ENCODE measurements at regions not wholly inside any gene's neighbourhood (a gene's known extent, or its start where the extent isn't known, plus 50 kb on each side); places are given as distances from the start of the nearest gene placed in this dataset.
"Not testable (repeated sequence)": the region's sequence is repeated elsewhere in the genome, so short reads cannot be mapped to it uniquely, and the experiment has no call there.

DNA sequence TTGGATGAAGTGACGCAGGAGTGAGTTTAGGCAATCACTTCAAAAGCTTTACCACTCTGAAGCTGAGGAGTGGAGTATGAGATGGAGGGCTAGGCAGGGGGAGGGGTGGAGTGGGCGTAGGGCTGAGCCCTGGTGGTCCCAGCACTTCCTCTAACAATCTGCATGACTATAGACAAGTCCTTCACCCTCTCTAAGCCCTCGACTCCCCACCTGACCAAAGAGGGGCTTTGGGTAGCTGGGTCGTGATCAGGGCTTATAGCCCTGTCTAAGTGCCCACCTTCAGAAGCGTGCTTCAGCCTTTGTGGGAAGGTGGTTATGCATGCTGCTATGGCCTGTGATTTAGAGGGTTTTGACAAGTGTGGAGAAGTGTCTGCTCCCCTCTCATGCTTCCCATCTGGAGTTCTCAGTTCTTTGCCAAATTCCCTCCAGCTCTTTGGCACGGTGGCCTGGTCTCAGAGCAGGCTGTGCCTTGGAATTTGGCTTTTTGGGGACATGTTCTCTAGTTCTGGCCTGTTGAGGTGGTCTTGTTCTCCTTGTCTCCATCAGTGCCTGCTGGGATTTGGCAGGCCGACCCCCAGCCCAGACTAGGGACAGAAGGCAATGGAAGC, 53.0 kb downstream of the ACTBL2 start:
- DNase-seq (ENCODE audit: low spot score) = no peak

DNA sequence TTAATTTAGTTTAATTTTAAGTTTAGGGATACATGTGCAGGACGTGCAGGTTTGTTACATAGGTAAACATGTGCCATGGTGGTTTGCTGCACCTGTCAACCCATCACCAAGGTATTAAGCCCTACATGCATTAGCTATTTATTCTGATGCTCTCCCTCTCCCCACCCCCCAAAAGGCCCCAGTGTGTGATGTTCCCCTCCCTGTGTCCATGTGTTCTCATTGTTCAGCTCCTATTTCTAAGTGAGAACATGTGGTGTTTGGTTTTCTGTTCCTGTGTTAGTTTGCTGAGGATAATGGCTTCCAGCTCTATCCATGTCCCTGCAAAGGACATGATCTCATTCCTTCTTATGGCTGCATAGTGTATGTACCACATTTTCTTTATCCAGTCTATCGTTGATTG, 53.6 kb downstream of the ACTBL2 start:
- DNase-seq (ENCODE audit: low spot score) = not testable (repeated sequence)

DNA sequence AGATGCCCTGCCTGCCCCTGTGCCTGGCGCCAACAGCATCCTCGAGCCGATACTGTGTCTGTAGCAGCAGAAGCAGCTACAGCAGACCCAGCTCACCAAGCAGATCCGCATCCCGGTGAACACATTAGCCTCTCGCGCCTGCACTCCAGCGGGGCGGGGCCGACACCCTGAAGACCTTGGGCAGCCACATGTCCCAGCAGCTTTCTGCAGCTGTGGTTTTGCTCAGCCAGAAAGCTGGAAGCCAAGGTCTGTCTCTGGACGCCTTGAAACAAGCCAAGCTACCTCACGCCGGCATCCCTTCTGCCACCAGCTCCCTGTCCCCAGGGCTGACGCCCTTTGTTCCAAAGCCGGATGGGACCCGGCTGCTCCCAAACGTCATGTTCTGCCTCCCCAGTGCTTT, 59.6 kb downstream of the ACTBL2 start:
- no peak for DNase-seq (ENCODE audit: low spot score)

DNA sequence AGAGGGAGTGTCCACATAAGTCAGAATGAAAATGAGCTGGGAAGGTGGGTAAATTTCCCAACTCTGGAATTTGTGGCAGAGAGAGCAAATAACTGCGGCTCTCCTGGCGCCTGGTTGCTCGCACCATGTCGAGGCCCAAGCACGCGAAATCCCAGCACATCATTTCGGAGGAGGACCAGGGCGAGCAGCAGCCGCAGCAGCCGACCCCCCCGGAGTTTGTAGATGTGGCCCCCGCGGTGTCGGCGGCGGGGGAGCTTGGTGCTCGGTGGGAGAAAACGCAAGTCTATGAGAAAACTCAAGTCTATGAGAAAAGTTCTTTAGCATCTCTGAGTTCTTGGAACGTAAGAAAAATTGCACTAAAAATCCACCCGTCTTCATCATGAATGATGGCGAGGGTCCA, 60.3 kb downstream of the ACTBL2 start:
- no peak for DNase-seq (ENCODE audit: low spot score)

GRCh38 chr5:57420801-57421200, 61.8 kb downstream of the ACTBL2 start:
- no peak for DNase-seq (ENCODE audit: low spot score)

DNA sequence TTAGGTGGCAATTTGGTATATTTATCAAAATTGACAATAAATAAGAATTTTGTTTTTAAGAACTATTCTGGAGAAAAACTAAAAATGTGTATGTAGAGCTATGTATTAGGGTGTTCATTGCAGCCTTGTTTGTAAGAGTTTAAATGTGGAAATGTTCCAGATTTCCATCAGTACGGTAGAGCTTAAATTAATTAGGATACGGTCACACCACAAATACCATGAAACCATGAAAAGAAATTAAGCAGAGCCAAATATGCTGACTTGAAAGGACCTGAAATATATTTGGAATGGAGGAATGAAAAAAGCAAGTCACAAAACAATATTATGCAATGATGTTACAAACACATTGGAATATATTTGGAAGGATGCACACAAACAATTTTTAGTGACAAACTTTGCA, 64.6 kb downstream of the ACTBL2 start:
- DNase-seq (ENCODE audit: low spot score) = no peak

DNA sequence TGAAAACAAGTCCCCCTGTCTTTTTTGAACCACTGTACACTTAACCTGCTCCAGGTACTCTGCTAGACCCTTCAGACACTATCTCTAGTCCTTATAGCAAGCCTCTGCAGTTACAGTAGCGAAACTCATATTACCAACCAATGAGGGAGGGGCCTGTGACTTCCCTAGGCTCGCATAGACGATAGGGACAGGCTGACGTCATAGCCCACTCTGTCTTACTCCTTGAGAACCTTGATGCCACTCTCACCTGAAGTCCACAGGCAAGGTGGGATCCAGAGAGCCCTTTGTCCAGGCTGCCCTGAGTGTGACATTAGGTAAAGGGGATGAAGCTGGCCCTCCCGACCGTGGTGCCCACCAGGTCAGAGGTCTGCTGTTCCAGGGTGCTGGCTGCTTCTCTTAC, 65.3 kb downstream of the ACTBL2 start:
- no peak for DNase-seq (ENCODE audit: low spot score)

- DNase-seq (ENCODE audit: low spot score) = no peak
Observed at GRCh38 chr5:57416278-57416994, 66.2 kb downstream of the ACTBL2 start.

- no peak for DNase-seq (ENCODE audit: low spot score)
Observed at GRCh38 chr5:57414857-57415256, 67.8 kb downstream of the ACTBL2 start.

DNA sequence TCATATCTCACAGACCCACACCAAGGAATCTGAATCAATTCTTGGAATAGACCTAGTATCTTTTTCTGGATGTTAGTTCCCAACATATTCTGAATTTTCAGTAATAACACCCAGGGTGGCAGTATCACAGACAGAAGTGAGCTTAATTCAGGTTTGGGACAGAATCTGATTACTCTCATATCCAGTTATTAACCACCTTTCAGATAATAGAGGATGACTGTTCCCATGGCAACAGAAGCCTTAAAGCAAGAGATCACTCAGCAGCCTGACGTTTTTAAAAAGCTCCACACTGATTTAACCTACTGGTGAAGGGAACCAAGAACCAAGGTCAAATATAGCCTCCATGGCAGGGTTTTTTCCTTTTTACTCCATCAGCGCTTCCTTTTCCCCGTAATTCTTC, 68.4 kb downstream of the ACTBL2 start:
- no peak for DNase-seq (ENCODE audit: low spot score)

DNA sequence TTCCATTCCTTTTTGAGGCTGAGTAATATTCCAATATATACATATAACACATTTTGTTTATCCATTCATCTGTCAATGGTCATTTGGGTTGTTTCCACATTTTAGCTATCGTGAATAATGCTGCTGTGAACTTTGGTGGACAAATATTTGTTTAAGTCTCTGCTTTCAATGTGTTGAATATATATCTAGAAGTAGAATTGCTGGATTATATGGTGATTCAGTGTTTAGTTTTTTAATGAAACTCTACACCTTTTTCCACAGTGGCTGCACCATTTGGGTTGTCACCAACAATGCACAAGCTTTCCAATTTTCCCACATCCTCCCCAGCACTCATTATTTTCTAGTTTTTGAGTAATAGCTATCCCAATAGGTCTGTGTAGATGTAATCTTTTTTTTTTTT, 69.5 kb downstream of the ACTBL2 start:
- no peak for DNase-seq (ENCODE audit: low spot score)

GRCh38 chr5:57412680-57413079, 69.9 kb downstream of the ACTBL2 start:
- DNase-seq (ENCODE audit: low spot score) = no peak

DNA sequence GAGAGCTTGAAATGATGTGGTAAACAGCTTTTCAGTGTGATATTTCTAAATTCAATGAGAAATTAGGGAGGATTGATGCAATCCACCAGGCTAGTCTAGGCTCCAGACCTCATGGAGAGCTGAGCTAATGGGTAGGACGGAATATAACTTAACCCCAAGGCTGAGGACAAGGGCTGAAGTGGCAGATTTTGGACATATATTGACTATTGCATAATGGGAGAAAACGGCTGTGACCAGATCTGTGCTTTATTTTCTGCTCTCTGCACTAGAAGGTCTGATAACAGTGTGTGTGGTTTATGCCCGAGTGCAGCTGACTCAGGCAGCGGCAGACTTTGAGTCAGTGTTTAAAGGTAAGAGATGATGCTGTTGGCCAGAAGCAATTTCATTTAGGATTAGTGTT, 70.6 kb downstream of the ACTBL2 start:
- no peak for DNase-seq (ENCODE audit: low spot score)

- no peak for DNase-seq (ENCODE audit: low spot score)
Observed at GRCh38 chr5:57410374-57411320, 72.0 kb downstream of the ACTBL2 start.

GRCh38 chr5:57408714-57409113, 73.9 kb downstream of the ACTBL2 start:
- no peak for DNase-seq (ENCODE audit: low spot score)

DNA sequence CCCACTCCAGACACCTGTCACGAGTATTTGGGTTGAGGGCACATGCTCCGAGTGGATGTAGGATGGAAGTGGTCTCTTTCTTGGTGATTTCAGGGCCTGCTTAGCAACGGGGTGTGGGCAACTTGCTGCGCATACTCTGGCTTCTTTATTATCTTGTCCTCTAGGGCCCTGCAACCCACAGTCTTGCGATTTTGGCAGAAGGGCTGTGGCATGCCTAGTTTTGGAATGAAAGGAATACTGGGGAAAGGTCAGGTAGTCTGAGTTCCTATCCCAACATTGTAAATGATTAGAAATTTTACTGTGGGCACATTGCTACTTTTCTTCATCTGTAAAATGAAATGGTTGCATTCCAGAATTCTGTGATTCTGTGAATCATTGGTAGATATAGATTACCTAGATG, 74.3 kb downstream of the ACTBL2 start:
- no peak for DNase-seq (ENCODE audit: low spot score)

- DNase-seq (ENCODE audit: low spot score) = no peak
Observed at GRCh38 chr5:57407391-57407790, 75.2 kb downstream of the ACTBL2 start.

- no peak for DNase-seq (ENCODE audit: low spot score)
Observed at GRCh38 chr5:57406641-57407040, 76.0 kb downstream of the ACTBL2 start.

- DNase-seq (ENCODE audit: low spot score) = no peak
Observed at GRCh38 chr5:57405984-57406383, 76.6 kb downstream of the ACTBL2 start.

- DNase-seq (ENCODE audit: low spot score) = no peak
Observed at GRCh38 chr5:57402761-57403160, 79.8 kb downstream of the ACTBL2 start.

DNA sequence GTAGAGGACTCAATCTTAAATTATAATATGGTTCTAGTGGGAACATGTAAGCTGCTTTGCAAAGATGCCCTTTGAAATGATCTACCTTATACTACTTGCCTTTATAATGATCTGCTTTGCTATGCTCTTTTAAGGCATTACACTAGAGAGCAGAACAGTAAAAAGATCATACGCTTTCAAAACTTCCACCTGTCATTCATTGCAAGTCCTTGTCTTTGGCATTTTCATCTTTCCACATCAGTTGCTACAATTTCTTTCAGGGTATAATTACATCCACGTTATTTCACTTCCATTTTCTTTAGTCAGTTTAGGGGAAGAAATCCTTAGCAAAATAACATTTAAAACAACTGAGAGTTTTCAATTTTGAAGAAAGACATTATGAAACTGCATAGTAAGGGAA, 80.3 kb downstream of the ACTBL2 start:
- no peak for DNase-seq (ENCODE audit: low spot score)

- DNase-seq (ENCODE audit: low spot score) = no peak
Observed at GRCh38 chr5:57398413-57399093, 84.1 kb downstream of the ACTBL2 start.
